ENCODE measurements at regions not wholly inside any gene's neighbourhood (a gene's known extent, or its start where the extent isn't known, plus 50 kb on each side); places are given as distances from the start of the nearest gene placed in this dataset.

GRCh38 chr11:19394525-19395016 lies 153.8 kb upstream of the E2F8 start (continued):
- TF ChIP-seq ETV6 (conservative IDR thresholded peaks at IDR 0.05 in 1 of 2, IDR thresholded peaks at IDR 0.05 in 1 of 2; ENCODE audit: borderline replicate concordance in 1 of 2, low read depth in 1 of 2): peak in 1 of 2 experiments; percentile 52; a peak in 1 of 4 replicates
- peak; percentile 55 for TF ChIP-seq RUNX3 (IDR thresholded peaks at IDR 0.05; ENCODE audit: low read length)
- TF ChIP-seq JUNB (IDR thresholded peaks at IDR 0.05): peak; percentile 40
- TF ChIP-seq PKNOX1 (IDR thresholded peaks at IDR 0.05): peak; percentile 84
- TF ChIP-seq WRNIP1 (IDR thresholded peaks at IDR 0.05; ENCODE audit: borderline replicate concordance, low read depth, low read length): no peak
- peak; percentile 48; the same call in 1 of the 2 replicates for TF ChIP-seq IKZF1 (conservative IDR thresholded peaks at IDR 0.05)
- TF ChIP-seq ZNF622 (IDR thresholded peaks at IDR 0.05): no peak
- TF ChIP-seq SUPT20H (IDR thresholded peaks at IDR 0.05; ENCODE audit: borderline replicate concordance, control insufficient read depth, low read depth, low read length): no peak
- TF ChIP-seq YY1 (IDR thresholded peaks at IDR 0.05; ENCODE audit: low read depth, low read length): 0 out of 2 replicates have a peak, but pooled peaks have one; percentile 11
- 0 out of 2 replicates have a peak, but pooled peaks have one; percentile 35 for TF ChIP-seq EED (IDR thresholded peaks at IDR 0.05; ENCODE audit: low read depth)
- no peak for TF ChIP-seq CBX3 (IDR thresholded peaks at IDR 0.05; ENCODE audit: borderline replicate concordance, low read depth)
- TF ChIP-seq SKIL (IDR thresholded peaks at IDR 0.05; ENCODE audit: low read depth, poor library complexity, severe bottlenecking): peak; percentile 57
- TF ChIP-seq IRF4 (IDR thresholded peaks at IDR 0.05; ENCODE audit: low read depth, low read length): 0 out of 2 replicates have a peak, but pooled peaks have one; percentile 21
- no peak for TF ChIP-seq BACH1 (IDR thresholded peaks at IDR 0.05; ENCODE audit: borderline replicate concordance)
- TF ChIP-seq NBN (IDR thresholded peaks at IDR 0.05): 0 out of 2 replicates have a peak, but pooled peaks have one; percentile 25

Measured in GM12878 (cell line).